HepG2 (cell line): ENCODE measurements at regions not wholly inside any gene's neighbourhood (a gene's known extent, or its start where the extent isn't known, plus 50 kb on each side); places are given as distances from the start of the nearest gene placed in this dataset.

ENCODE experiments used
- ATAC-seq: fragments of 200-7000 bp; cut with Tn5 transposase; 3 replicates; pipeline ENCODE4 v1.9.1; 2020; ENCODE audit warnings: mild to moderate bottlenecking, moderate library complexity
- BruUV-seq: library from RNA; stranded (reverse); fragments of 400-500 nt; replicated peaks from 2 replicates; lab custom pipeline; 2021; lab: Mats Ljungman, UMichigan
- CTCF ChIA-PET: fragments of 300-600 bp; formaldehyde crosslinking; extraction: SDS; loops from one replicate; lab custom pipeline; 2021; ENCODE audit warnings: low total read pairs, inconsistent platforms, low intra/inter-chr PET ratio; lab: Yijun Ruan, JAX
- POLR2A ChIA-PET: fragments of 350-600 bp; sonication (Branson Sonifier 250); formaldehyde crosslinking; loops from one replicate; lab custom pipeline; 2020; ENCODE audit warnings: antibody characterized with exemption, inconsistent platforms; lab: Yijun Ruan, JAX
- DNase-seq: peaks from one replicate; pipeline ENCODE4 v3.0.0-alpha.2; 2015; ENCODE audit warnings: low spot score
- FAIRE-seq: peaks from 3 replicates; lab custom pipeline; 2011; peaks lifted over from hg19 to GRCh38; lab: Jason Lieb, UNC
- H2AFZ ChIP-seq: one replicate; pipeline ENCODE4 v1.6.1; 2011; ENCODE audit warnings: low read length, inconsistent platforms
- H3K27ac ChIP-seq: fragments of 300-600 bp; 3 replicates; pipeline ENCODE4 v1.8.0; 2011; ENCODE audit warnings: mixed run types, mild to moderate bottlenecking, mixed read lengths, low read length, inconsistent platforms; ENCODE audit not compliant: insufficient read depth; ENCODE audit errors: extremely low read length
- H3K27me3 ChIP-seq, 2 experiments: fragments of 200-600 bp in 1 of 2; 2 replicates in 1 of 2; 3 replicates in 1 of 2; pipeline versions ENCODE4 v1.6.0 to v1.8.0; 2011; ENCODE audit warnings: low read length in 2 of 2, mild to moderate bottlenecking in 2 of 2, moderate library complexity in 2 of 2, inconsistent platforms in 1 of 2; ENCODE audit not compliant: insufficient read depth in 2 of 2, control insufficient read depth in 1 of 2
- H3K36me3 ChIP-seq, 2 experiments: fragments of 200-600 bp in 1 of 2; replicated peaks in 1 of 2; 2 replicates in 1 of 2; 3 replicates in 1 of 2; pipeline versions ENCODE4 v1.5.1 to v1.8.0; 2011; ENCODE audit warnings: low read length in 2 of 2, inconsistent platforms in 1 of 2; ENCODE audit not compliant: insufficient read depth in 2 of 2, control insufficient read depth in 1 of 2
- H3K4me1 ChIP-seq: 2 replicates; pipeline ENCODE4 v1.5.1; 2012; ENCODE audit warnings: low read length, inconsistent platforms; ENCODE audit not compliant: insufficient read depth
- H3K4me2 ChIP-seq: 2 replicates; pipeline ENCODE4 v1.6.0; 2011; ENCODE audit warnings: low read depth, low read length, inconsistent platforms
- H3K4me3 ChIP-seq, 3 experiments: fragments of 200-600 bp in 1 of 3; sonication (generic), shearing (Covaris generic) in 1 of 3; replicated peaks in 1 of 3; 2 replicates each; pipeline ENCODE4 v1.5.1; 2011 to 2016; ENCODE audit warnings: low read length in 3 of 3, inconsistent platforms in 2 of 3, low read depth in 2 of 3, mild to moderate bottlenecking in 2 of 3, control low read depth in 1 of 3, mixed read lengths in 1 of 3; ENCODE audit not compliant: insufficient read depth in 1 of 3
- H3K79me2 ChIP-seq: one replicate; pipeline ENCODE4 v1.6.1; 2011; ENCODE audit warnings: low read length, inconsistent platforms; ENCODE audit not compliant: insufficient read depth
- H3K9ac ChIP-seq: 2 replicates; pipeline ENCODE4 v1.6.0; 2011; ENCODE audit warnings: mild to moderate bottlenecking, low read depth, low read length, inconsistent platforms; ENCODE audit not compliant: insufficient read depth
- H3K9me3 ChIP-seq: 2 replicates; pipeline ENCODE4 v1.5.1; 2012; ENCODE audit warnings: mild to moderate bottlenecking, low read length
- H4K20me1 ChIP-seq: 2 replicates; pipeline ENCODE4 v1.6.0; 2011; ENCODE audit warnings: inconsistent platforms, mild to moderate bottlenecking, low read length, moderate library complexity; ENCODE audit not compliant: insufficient read depth
- ARNTL ChIP-seq: sonication (generic); formaldehyde crosslinking; IDR thresholded peaks from 2 replicates; pipeline ENCODE4 v1.4.0; 2020; ENCODE audit warnings: mild to moderate bottlenecking, missing genetic modification reagents
- ATF3 ChIP-seq: sonication (generic); formaldehyde crosslinking; IDR thresholded peaks from 2 replicates; pipeline ENCODE4 v1.4.0; 2020; ENCODE audit warnings: missing genetic modification reagents
- BCL3 ChIP-seq: sonication (generic); formaldehyde crosslinking; IDR thresholded peaks from 2 replicates; pipeline ENCODE4 v1.5.1; 2020; ENCODE audit warnings: mild to moderate bottlenecking, missing genetic modification reagents, moderate library complexity
- BCL6 ChIP-seq: IDR thresholded peaks from 2 replicates; pipeline ENCODE4 v1.6.1; 2016; ENCODE audit warnings: missing genetic modification reagents, missing compliant biosample characterization
- KDM6A ChIP-seq: IDR thresholded peaks from 2 replicates; pipeline ENCODE4 v1.6.1; 2016; ENCODE audit warnings: low read depth
- MTF2 ChIP-seq: sonication (generic); formaldehyde crosslinking; IDR thresholded peaks from 2 replicates; pipeline ENCODE4 v1.5.0; 2020; ENCODE audit warnings: missing genetic modification reagents, borderline replicate concordance
- PITX1 ChIP-seq: sonication (generic); formaldehyde crosslinking; IDR thresholded peaks from 2 replicates; pipeline ENCODE4 v1.5.1; 2020; ENCODE audit warnings: mild to moderate bottlenecking, missing genetic modification reagents
- SMYD3 ChIP-seq: sonication (generic); formaldehyde crosslinking; IDR thresholded peaks from 2 replicates; pipeline ENCODE4 v1.8.1; 2023; ENCODE audit warnings: mild to moderate bottlenecking, missing genetic modification reagents
- SNRNP70 ChIP-seq: fragments of 200-400 bp; formaldehyde crosslinking; IDR thresholded peaks from 2 replicates; pipeline ENCODE4 v1.6.1; 2017; ENCODE audit warnings: mild to moderate bottlenecking, low read depth, low read length, moderate library complexity
- STAT5B ChIP-seq: sonication (generic); formaldehyde crosslinking; IDR thresholded peaks from 2 replicates; pipeline ENCODE4 v1.4.0; 2020; ENCODE audit warnings: missing genetic modification reagents
- ZNF264 ChIP-seq: sonication (generic); formaldehyde crosslinking; IDR thresholded peaks from 2 replicates; pipeline ENCODE4 v1.4.0; 2020; ENCODE audit warnings: missing genetic modification reagents
- ZNF550 ChIP-seq: sonication (generic); formaldehyde crosslinking; IDR thresholded peaks from 2 replicates; pipeline ENCODE4 v1.4.0; 2020; ENCODE audit warnings: mild to moderate bottlenecking, missing genetic modification reagents, borderline replicate concordance
- ZNF678 ChIP-seq: sonication (generic); formaldehyde crosslinking; IDR thresholded peaks from 2 replicates; pipeline ENCODE4 v1.4.0; 2020; ENCODE audit warnings: mild to moderate bottlenecking, missing genetic modification reagents
- WGBS: methylation state at CpG from one replicate; pipeline ENCODE4 v1.1.6; 2017; ENCODE audit warnings: low lambda C conversion rate; 5-methylcytosine and 5-hydroxymethylcytosine counted together
- in situ Hi-C: cut with HindIII; loops from 2 replicates; pipeline ENCODE4 v1.10.0; 2017; ENCODE audit warnings: low pct_unique_long_range_greater_than_20kb; ENCODE audit not compliant: extremely low pct_ligation_motif_present
- intact Hi-C: fragments of 100-400 bp; cut with micrococcal nuclease; formaldehyde crosslinking; loops from one replicate; pipeline ENCODE4 v1.10.0; 2022; ENCODE audit not compliant: unreplicated experiment
- TF ChIP-seq, protein P1 (sequence below): sonication (generic); formaldehyde crosslinking; IDR thresholded peaks from 2 replicates; pipeline ENCODE4 v1.4.0; 2020; ENCODE audit warnings: mild to moderate bottlenecking, low read depth, missing genetic modification reagents
- TF ChIP-seq, protein P2 (sequence below): fragments of 450-650 bp; IDR thresholded peaks from 2 replicates; pipeline ENCODE4 v1.6.1; 2017
- TF ChIP-seq, protein P3 (sequence below): sonication (generic); formaldehyde crosslinking; IDR thresholded peaks from 2 replicates; pipeline ENCODE4 v1.4.0; 2020; ENCODE audit warnings: mild to moderate bottlenecking, low read depth, missing genetic modification reagents

GRCh38 chr3:3538451-3538850, 260.8 kb upstream of the LRRN1 start:
- Histone ChIP-seq H3K27ac (no peak overlapping the region), H3K4me3 (no peak overlapping the region), H3K9me3 (no peaks in the 10 kb centered on the region), H3K36me3 (no peaks in the 10 kb centered on the region), H3K9ac (no peak overlapping the region), H3K4me2 (no peak overlapping the region), H2AFZ (no peak overlapping the region), H3K79me2 (no peaks in the 10 kb centered on the region), H4K20me1 (no peaks in the 10 kb centered on the region), H3K27me3 (no peaks in the 10 kb centered on the region), H3K4me1 (no peaks in the 10 kb centered on the region)
- no peak for TF ChIP-seq ARNTL (CRISPR knock-in tag)
- TF ChIP-seq ZNF678: no peak
- no peak for TF ChIP-seq STAT5B
- no peak for TF ChIP-seq ATF3 (CRISPR knock-in tag)
- TF ChIP-seq PITX1 (CRISPR knock-in tag): no peak
- TF ChIP-seq, protein P1, sequence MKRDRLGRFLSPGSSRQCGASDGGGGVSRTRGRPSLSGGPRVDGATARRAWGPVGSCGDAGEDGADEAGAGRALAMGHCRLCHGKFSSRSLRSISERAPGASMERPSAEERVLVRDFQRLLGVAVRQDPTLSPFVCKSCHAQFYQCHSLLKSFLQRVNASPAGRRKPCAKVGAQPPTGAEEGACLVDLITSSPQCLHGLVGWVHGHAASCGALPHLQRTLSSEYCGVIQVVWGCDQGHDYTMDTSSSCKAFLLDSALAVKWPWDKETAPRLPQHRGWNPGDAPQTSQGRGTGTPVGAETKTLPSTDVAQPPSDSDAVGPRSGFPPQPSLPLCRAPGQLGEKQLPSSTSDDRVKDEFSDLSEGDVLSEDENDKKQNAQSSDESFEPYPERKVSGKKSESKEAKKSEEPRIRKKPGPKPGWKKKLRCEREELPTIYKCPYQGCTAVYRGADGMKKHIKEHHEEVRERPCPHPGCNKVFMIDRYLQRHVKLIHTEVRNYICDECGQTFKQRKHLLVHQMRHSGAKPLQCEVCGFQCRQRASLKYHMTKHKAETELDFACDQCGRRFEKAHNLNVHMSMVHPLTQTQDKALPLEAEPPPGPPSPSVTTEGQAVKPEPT (CRISPR knock-in tag): no peak
- 25% methylated on average over 4 of the region's 4 CpGs for WGBS
- ATAC-seq (no peak), DNase-seq (no peak), FAIRE-seq (no peak)
- ChIA-PET POLR2A (no interaction called here), CTCF (no interaction called here)
- in situ Hi-C loops: no loop called here
- no TSS peak for BruUV-seq
- intact Hi-C loops: no loop called here

DNA sequence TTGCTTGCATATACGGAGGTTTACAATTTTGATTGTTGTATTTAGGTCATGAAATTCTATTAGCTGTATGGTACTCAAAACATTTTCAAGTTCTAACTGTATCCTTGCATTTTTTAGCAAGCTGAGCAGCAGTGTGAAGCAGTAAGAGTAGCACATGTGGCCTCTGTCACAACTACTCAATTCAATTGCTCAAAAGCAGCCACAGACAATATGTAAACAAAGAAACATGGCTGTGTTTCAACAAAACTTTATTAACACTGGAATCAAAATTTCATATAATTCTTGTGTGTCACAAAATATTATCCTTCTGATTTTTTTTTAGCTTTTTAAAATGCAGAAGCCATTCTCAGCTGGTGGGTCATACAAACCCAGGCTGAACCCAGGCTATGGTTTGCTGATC, 266.7 kb upstream of the LRRN1 start:
- Histone ChIP-seq H3K4me1 (no peaks in the 10 kb centered on the region), H2AFZ (no peak overlapping the region), H3K27ac (no peak overlapping the region), H3K9me3 (no peaks in the 10 kb centered on the region), H3K4me3 (no peak overlapping the region), H4K20me1 (no peaks in the 10 kb centered on the region), H3K4me2 (no peak overlapping the region), H3K36me3 (no peaks in the 10 kb centered on the region), H3K27me3 (no peaks in the 10 kb centered on the region), H3K79me2 (no peaks in the 10 kb centered on the region), H3K9ac (no peak overlapping the region)
- in situ Hi-C loops (no loop called here), intact Hi-C loops (no loop called here)
- DNase-seq (no peak), ATAC-seq (no peak), FAIRE-seq (no peak)
- BruUV-seq: no TSS peak
- ChIA-PET CTCF (no interaction called here), POLR2A (no interaction called here)
- WGBS: 39% methylated on average over 1 of the region's 1 CpG
- TF ChIP-seq, protein P2, sequence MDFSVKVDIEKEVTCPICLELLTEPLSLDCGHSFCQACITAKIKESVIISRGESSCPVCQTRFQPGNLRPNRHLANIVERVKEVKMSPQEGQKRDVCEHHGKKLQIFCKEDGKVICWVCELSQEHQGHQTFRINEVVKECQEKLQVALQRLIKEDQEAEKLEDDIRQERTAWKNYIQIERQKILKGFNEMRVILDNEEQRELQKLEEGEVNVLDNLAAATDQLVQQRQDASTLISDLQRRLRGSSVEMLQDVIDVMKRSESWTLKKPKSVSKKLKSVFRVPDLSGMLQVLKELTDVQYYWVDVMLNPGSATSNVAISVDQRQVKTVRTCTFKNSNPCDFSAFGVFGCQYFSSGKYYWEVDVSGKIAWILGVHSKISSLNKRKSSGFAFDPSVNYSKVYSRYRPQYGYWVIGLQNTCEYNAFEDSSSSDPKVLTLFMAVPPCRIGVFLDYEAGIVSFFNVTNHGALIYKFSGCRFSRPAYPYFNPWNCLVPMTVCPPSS: no peak
- TF ChIP-seq MTF2 (CRISPR knock-in tag) (no peak), SMYD3 (CRISPR knock-in tag) (no peak), BCL3 (CRISPR knock-in tag) (no peak), BCL6 (CRISPR knock-in tag) (no peak), ZNF264 (no peak), ZNF550 (CRISPR knock-in tag) (no peak), KDM6A (CRISPR knock-in tag) (no peak), SNRNP70 (no peak)
- TF ChIP-seq, protein P3, sequence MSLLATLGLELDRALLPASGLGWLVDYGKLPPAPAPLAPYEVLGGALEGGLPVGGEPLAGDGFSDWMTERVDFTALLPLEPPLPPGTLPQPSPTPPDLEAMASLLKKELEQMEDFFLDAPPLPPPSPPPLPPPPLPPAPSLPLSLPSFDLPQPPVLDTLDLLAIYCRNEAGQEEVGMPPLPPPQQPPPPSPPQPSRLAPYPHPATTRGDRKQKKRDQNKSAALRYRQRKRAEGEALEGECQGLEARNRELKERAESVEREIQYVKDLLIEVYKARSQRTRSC (CRISPR knock-in tag): no peak
